ENCODE measurements at regions not wholly inside any gene's neighbourhood (a gene's known extent, or its start where the extent isn't known, plus 50 kb on each side); places are given as distances from the start of the nearest gene placed in this dataset.
"Not testable (repeated sequence)": the region's sequence is repeated elsewhere in the genome, so short reads cannot be mapped to it uniquely, and the experiment has no call there.

DNA sequence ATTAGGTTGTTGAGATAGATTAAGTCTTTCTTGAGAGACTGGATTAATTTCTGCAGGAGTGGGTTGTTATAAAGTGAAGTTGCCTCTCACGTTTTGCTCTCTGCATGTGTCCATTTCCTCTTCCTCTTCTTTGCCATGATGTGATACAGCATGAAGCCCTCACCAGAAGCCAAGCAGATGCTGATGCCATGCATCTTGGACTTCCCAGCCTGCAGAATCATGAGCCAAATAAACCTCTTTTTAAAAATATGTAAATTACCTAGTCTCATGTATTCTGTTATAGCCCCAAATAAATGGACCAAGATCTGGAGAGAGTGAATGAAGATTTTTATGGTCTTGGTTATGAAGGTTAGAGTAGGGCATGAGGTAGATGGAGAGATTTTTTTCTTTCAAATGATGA, 111.6 kb upstream of the MAN1A1 start:
- DNase-seq = no peak

DNA sequence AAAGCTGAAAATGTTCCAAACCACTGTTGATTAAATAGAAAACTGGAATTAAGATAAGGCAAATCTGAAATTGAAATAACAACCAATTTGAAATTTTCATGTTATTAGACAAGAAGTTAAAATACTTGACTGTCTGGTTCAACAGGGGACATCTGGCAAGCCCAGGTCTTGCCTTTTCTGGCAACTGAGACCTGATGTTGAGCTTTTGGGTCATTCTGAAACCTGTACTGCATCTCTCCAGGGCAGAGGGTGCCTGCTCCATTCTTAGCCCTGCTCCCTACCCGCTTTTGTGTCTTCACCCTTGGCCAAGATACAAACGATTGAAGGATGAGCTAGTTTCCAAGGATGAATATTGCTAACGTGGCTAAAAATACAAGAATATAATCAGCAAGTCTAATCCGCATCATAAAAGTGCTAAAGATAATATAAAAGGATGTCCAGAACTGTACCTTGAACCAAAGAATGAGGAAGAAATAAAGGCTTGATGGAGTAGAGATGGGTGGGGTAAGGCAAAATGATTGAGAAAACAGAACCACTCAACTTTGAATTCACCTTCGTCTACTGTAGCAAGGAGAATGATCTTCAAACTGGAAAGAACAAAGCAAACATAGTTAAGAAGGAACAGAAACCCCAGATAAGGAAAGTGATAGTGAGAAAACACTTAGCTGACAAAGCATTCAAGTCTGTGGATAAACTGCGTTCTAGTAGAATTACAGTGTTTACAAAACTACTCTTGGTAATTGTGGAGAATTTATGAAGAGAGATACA, 109.8 kb upstream of the MAN1A1 start:
- no peak for DNase-seq

- no peak for DNase-seq
Measured at GRCh38 chr6:119454714-119455113, 105.2 kb upstream of the MAN1A1 start.

- DNase-seq = no peak
Measured at GRCh38 chr6:119453242-119454200, 104.0 kb upstream of the MAN1A1 start.

GRCh38 chr6:119449331-119450156, 100.0 kb upstream of the MAN1A1 start:
- no peak for DNase-seq

DNA sequence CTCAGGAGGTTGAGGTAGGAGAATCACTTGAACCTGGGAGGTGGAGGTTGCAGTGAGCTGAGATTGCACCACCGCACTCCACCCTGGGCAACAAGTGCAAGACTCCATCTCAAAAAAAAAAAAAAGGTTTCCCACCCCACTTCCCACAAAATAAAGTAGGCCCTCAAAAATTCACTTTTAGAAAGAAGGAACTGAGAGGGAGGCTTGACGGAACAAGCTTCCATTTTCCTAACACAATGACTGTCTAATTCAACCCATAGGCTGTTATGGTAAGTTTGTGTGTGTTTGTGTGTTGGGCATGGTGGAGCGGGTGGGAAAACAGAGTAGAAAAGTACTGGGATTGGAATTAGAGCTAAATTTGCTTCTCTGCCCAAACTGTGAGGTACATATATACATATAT, 98.4 kb upstream of the MAN1A1 start:
- DNase-seq = no peak

DNA sequence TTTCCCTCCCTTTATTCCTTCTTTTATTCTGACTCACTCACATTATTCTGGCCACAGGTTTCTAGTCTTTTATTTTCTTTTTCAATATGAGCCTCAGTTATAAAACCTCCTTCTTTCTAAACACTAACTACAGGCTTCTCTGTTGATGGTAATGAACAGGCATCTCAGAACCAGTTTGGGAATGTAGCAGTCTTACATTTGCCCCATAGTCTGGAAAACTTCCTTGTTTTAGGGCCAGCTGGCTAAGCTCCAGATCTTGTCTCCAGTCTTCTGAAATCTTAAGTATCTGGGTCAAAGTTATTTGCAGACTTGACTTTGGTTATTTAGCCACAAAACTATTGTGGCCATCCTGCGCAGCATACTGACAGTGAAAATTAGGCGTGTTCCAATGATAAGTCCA, 97.0 kb upstream of the MAN1A1 start:
- DNase-seq = no peak

- DNase-seq = no peak
Measured at GRCh38 chr6:119446115-119446554, 96.6 kb upstream of the MAN1A1 start.

- DNase-seq = no peak
Measured at GRCh38 chr6:119445666-119446065, 96.1 kb upstream of the MAN1A1 start.

DNA sequence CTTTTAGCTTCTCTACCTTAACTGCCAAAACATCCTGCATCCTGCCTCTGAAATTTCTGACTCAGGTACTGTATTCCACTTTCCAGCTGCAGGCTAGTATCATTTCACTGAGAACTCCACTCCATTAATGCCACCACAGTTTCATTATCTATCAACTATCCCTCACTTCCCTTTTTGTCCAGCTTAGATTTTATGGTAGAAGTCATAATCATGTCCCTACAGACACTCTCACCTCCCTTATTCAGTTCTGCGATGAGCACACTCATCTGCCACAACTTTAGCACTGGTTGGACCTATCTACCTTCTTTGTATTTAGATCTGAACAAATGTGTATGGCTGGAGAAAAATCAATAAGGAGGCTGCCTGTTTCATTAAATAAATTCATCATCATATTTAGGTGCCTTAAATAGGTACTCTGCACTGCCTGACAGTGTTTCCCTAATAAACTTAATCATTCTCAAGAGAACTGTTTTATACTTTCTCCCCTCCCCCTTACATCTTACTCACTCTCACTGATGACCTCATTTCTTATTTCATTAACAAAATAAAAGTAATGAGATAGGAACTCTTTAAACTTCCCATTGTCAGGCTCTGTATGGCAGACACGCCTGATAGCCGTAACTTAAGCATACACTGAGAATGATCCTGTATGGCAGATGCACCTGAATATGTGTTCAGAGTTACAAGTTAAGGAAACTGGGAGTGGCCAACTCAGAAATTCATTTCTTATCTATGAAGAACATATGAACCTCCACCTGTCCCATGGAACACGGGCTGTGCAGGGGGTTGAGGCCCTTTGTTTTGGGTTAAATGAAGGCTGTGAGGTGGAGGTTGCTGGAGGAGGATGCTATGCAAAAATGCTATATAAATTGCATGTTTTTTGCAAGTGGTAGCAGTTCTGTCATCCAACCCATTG, 95.3 kb upstream of the MAN1A1 start:
- no peak for DNase-seq

- no peak for DNase-seq
Measured at GRCh38 chr6:119443993-119444641, 94.6 kb upstream of the MAN1A1 start.

GRCh38 chr6:119442776-119443184, 93.2 kb upstream of the MAN1A1 start:
- no peak for DNase-seq

- no peak for DNase-seq
Measured at GRCh38 chr6:119440953-119441352, 91.4 kb upstream of the MAN1A1 start.

GRCh38 chr6:119436583-119436982, 87.0 kb upstream of the MAN1A1 start:
- no peak for DNase-seq

DNA sequence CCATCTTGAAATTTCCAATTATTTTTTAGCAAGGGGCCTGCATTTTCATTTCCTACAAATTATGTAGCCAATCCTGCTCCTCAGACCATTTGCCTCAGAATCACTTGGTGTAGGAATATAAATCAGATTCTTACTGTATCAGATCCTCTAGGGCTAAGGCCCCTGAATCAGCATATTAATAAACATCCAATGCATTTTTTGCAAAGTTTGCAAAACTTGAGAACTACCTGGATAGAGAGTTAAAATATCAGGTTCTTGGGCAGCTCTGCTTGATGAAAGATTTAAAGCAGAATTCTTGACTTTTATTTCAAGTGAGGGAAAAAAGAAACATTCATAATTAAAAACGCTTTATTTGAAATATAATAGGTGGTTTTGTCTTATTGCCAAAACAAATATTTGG, 82.2 kb upstream of the MAN1A1 start:
- no peak for DNase-seq

DNA sequence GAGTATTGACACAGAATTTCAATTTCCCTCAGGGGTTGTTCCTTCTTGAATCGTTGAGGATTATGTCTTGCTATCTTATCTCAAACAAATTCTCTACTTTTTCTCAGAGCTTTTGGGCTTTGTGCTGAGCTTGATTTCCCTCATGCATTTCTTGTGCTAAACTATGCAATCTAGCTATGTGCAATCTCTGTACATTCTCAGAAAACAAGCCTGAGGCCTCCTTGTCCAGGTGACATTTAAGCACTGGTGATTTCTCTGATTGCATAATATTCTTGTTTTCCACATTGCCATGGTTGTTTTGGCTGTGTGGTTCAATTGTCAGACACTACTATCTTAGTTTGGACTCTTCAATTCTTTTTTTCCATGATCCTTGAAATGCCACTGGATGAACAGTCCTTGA, 81.2 kb upstream of the MAN1A1 start:
- DNase-seq = no peak

DNA sequence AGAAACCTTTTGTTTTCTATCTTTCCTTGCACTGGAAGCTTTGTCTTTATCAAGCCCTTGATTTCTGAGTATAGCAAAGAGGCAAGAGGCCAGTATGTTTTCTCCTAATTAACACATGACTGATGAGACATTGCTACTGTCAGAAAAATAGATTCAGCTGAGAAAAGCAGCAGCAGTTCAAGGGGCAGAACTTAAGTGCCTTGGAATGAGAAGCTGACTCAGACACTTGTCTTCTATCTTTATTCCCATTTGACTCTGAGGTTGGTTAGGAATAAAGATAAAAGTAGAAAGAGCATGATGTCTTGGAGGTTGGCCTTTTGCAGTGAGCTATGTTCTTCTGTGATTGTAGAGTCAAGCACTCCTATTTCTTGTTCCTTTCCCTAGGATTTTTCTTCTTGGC, 79.1 kb upstream of the MAN1A1 start:
- DNase-seq = no peak

GRCh38 chr6:119426619-119427018, 77.1 kb upstream of the MAN1A1 start:
- DNase-seq = no peak

GRCh38 chr6:119423996-119424395, 74.4 kb upstream of the MAN1A1 start:
- DNase-seq = no peak

DNA sequence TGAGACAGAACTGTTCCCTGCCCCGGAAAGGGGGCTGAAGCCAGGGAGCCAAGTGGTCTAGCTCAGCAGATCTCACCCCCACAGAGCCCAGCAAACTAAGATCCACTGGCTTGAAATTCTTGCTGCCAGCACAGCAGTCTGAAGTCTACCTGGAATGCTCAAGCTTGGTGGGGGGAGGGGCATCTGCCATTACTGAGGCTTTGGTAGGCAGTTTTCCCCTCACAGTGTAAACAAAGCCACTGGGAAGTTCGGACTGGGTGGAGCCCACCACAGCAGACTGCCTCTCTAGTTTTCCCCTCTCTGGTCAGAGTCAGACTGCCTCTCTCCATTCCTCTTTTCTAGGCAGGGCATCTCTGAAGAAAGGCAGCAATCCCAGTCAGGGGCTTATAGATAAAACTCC, 68.5 kb upstream of the MAN1A1 start:
- DNase-seq = not testable (repeated sequence)

DNA sequence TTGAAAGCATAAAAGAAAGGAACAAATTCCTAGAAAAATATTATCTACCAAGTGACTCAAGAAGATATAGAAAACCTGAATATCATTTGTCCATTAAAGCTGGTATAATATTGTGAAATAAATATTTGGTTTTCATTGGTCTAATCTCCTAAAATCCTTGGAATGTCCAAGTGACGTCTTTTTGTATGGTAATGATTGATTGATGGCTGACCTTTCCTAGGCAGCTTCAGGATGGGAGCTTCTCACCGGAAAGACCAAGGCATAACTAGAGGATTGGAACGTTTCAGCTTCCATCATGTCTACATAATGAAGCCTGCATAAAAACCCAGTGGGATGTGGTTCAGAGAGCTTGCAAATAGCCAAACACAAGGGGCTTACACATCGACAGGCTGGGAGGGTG, 57.6 kb upstream of the MAN1A1 start:
- DNase-seq = no peak
